ENCODE measurements at regions not wholly inside any gene's neighbourhood (a gene's known extent, or its start where the extent isn't known, plus 50 kb on each side); places are given as distances from the start of the nearest gene placed in this dataset.
A peak's percentile ranks its signal among the peaks of the same experiment; 100 is the strongest.

DNA sequence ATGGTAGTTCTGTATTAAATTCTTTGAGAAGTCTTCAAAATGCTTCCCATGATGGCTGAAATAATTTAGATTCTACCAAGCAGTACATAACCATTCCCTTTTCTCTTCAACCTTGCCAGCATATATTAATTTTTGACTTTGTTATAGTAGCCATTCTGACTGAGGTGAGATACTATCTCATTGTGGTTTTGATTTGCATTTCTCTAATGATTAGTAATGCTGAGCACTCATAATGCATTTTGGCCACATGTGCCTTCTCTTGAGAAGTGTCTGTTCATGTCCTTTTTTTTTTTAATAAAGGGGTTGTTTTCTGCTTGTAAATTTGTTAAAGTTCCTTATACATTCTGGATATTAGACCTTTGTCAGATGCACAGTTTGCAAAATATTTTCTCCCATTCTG is 173.9 kb downstream of the CALCRL start:
- DNase-seq = no peak

DNA sequence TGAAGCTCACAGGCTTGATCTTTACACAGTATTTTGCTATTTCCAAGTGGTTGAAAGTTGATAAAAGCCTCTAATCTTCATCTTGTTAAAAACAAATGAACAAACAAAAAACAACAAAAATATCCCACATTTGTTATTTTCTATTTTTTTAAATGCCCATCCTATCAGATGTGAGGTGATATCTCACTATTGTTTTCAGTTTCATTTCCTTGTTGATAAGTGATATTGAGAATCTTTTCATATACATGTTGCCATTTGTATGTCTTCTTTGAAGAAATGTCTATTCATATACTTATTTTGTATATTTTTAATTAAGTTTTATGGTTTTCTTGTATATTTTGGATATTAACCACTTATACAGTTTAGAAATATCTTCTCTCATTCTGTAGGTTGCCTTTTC is 175.8 kb downstream of the CALCRL start:
- no peak for DNase-seq

DNA sequence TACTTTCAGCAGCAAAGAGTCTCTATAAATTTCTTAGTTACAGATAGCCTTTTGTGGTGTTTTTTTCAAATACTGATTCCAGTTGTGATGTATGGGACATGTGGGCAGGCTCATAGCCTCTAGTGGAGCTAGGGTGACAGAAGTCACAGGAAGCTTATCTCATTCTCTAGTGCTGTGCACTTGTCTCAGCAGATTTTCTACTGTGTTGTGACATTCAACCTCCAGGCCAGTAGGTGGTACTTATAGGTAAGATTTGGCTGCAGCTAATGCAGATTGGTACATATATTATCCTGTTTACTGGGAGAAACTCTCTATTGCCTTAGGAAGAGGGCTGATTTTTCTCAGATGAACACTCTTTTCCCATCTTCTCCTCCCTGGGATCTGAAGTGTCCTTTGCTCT is 176.2 kb downstream of the CALCRL start:
- DNase-seq = no peak

DNA sequence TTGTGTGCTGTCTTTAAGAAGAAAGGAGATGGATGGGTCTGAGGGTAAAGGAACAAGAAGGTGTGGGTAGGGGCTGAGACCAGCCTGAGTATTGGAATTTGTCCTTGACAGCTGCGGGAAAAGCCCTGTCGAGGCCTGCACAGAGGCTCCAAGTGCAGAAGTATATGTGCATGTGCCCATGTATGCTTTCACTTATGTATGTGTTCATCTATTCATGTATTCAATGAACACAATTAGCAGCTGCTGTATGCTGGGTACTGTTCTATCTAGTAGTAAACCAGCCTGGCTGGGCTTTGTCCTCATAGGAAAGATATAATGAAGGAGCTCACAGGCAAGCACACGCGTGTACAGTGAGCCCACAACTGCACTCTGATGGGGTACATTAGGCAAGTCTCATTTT is 181.4 kb downstream of the CALCRL start:
- DNase-seq = no peak

DNA sequence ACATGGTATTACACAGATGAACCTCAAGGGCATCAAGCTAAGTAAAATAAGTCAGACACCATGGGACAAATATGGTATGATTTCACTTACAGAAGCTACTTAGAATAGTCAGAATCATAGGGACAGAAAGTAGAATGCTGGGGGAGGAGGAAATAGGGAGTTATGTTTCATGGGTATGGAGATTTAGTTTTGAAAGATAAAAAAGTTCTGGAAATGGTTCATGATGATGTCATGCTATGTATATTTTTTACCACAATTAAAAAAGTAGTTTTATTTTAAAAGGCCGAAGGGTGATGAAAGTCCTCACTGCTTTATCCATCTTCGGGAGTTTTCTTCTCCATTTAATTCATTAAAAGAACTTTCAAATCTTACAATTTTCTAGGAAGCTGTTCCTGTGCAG is 181.9 kb downstream of the CALCRL start:
- DNase-seq = no peak

DNA sequence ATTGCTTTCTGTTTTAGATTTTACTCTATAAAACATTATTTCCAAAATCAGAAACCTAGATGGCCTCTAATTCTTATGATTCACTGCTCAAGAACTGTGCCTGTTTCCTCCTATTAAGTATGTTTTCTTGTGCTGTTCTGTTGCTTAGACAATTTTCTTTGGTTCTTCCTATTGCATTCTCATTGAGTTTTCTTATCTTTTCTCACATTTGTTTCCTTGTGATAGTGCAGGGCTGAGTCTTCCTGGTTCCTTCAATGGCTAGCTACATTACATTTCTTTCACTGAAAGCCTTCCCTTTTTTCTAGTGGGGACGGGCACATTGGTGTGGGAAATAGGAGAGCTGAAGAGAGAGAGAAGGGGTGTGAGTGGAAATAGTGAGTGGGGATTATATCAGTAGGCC is 183.4 kb downstream of the CALCRL start:
- no peak for DNase-seq

DNA sequence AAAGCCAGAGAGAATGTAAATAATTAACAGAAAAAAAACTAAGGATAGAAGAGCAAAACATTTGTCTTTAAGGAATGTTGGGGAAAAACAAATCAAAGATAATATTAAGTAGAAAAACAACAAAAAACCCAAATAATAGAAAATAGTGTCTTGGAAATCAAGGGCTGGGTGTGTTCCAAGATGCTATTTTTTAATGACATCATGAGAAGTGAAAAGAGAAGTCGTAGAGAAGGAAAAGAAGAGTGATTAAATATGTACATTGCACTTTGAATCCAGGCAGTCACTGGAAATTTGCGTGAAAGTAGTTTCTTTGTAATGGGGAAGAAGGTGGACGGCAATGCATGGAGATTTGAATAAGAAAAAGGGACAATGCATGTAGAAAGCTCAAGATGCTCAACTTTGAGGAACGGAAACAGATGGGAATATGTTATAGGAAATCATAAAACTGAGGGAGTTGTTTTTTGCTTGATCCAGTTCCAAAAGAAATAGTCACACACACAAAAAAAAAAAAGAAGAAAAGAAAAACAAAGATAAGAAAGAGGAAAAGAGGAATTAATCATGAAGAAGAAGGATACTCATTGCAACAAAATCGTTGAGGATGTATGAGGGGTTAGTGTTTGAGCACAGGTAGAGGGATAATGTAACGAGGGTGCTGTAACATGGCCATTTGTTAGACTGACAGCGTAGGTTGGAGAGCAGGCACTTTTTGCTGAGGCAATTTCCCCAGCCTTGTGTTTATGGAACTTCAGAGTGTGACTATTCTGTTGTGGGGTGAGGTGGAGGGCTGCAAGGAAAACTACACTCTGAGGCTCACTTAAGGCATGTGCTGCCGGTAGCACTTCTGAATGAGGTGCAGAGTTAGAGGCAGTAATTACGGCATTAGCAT is 184.1 kb downstream of the CALCRL start:
- DNase-seq = no peak

DNA sequence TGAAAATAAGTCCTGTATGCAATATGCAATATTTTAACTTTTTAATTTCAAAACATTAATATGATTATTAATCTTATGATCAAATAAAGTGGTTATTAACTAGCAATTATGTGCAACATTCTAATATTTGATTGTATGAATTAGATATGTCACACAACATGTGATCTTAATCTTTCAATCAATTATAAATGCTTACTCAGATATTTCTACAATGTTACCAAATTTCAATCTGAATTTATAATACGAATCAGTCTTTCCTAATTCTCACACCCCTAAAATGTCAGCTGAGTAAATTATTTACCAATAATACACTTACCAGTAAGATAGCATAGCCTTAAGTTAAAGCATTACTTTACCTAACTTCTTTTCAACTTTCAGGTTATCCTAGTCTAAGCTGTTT is 186.3 kb downstream of the CALCRL start:
- DNase-seq = no peak

DNA sequence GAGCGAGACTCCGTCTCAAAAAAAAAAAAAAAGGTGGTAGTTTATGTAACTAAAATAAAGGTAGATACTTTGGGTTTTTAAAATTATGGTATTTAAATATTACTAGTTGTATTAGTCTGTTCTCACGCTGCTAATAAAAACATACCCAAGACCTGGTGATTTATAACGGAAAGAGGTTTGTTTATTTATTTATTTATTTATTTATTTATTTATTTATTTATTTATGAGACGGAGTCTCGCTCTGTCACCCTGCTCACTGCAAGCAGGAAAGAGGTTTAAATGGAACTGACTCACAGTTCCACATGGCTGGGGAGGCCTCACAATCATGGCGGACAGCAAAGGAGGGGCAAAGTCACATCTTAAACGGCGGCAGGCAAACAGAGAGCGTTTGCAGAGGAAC is 196.0 kb downstream of the CALCRL start:
- DNase-seq = no peak

DNA sequence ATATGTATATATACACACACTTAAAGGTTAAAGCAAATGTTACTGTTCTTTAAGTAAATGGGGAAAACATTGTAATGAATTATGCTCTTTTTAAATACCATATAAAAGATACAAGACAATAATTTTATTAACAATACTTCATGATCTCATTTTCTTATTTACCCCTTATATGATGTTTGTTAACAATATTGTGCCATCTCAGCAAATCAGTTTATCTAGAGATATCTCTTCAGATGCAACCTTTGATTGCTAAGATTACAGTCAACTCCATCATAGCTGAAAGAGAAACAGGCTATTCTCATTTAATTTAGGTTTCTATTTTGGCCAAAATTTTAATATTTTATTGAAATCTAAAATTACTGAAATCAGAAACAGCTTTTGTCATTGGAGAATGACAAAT is 197.9 kb downstream of the CALCRL start:
- DNase-seq = no peak

DNA sequence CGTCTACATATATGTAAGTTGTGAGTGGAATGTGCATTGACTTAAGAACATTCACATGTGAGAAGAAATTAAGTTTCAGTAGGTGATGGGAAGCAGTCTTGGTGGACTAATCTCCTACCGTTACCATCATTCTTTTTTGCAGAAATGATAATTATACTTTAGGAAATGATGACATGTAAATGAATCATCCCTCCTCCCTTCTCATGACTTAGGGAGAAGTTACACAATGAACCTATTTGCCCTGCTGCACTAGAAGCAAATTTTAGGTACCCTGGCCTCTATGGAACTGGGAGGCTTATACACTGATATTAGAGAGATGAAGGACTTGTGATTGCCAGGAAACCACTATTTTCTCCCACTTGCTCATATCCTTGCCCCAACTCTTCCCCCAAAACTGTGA is 214.2 kb downstream of the CALCRL start:
- DNase-seq = no peak

DNA sequence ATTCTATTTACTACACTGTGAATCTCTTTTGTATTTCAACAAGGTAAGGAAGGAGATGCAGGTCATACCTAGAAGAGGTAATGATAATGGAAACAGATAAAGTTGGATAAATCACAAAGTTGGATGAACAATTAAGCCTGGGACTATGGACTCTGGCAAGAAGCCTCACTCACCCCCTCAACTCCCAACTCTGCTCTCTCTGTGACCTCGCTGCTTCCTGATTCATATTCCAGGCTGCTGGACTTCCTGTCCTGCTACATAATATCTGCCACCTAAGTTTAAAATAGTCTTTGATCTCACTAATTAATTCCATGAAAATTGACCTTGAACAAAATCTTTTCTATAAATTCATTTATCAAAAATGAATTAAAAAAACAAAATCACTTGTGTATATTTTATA is 215.3 kb downstream of the CALCRL start:
- DNase-seq = no peak

DNA sequence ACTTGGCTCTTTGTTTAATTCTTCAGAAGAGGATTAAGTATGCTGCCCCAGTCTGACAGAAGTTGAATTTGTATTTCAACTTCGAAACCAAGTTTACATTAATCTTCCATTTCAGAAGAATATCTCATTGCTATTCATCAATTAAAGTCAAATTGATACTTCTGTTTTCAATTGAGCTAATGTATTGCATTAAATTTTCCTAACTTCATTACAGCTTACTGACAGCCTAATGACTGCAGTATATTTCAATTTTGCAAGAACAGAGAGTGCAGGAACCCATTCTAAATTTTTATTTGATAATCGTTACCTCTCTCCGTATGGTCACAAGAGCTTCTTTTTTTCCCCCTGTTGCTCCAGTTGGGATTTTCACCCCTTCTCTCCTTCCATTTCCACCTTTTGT is 218.0 kb downstream of the CALCRL start:
- no peak for DNase-seq

DNA sequence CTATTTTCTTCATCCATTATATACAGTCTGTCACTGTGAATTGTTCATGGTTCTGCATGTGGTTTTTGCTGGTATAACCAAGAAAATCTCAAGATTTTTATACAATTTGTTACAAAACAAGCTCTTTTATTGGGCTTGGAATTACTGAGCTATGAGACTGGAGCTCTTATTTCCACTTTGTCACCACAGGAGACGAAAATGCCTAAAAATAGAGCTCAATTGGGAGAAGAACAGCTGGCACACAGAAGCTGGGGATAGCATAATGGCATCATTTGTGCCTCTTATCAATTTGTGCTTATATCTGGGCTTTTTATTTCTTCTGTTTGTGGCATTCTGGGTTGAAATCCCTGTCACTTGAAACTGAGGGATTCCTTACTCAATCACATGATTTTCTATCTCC is 219.1 kb downstream of the CALCRL start:
- DNase-seq = no peak

DNA sequence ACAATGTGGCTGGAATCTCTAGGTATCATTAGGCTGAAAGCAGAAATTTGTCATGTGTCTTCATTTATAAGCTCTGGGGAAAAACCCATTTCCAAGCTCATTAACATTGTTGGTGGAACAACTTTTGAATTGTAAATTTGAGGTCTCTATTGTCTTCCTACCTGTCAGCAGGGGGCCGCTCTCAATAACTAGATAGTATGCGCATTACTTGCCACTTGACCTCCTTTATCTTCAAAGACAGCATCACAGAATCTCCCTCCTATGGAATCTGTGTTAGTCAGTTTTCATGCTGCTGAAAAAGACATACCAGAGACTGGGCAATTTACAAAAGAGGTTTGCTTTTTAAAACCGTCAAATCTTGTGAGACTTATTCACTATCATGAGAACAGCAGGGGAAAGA is 223.1 kb downstream of the CALCRL start:
- DNase-seq = no peak

DNA sequence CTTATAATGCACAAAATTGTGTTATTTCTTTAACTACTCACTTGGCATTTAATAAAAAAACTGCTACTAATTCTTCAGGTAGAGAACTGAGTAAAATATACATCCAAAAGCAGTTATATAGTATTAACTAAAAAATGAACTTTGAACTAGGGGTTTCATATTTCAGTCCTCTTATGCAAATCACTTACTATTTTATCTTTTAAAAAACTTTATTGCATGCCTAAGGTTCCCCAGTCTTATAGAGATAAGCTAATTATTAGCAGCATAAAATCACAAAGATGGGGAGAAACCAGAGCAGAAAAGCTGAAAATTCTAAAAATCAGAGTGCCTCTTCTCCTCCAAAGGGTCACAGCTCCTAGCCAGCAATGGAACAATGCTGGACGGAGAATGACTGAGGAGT is 228.0 kb downstream of the CALCRL start:
- DNase-seq = no peak

DNA sequence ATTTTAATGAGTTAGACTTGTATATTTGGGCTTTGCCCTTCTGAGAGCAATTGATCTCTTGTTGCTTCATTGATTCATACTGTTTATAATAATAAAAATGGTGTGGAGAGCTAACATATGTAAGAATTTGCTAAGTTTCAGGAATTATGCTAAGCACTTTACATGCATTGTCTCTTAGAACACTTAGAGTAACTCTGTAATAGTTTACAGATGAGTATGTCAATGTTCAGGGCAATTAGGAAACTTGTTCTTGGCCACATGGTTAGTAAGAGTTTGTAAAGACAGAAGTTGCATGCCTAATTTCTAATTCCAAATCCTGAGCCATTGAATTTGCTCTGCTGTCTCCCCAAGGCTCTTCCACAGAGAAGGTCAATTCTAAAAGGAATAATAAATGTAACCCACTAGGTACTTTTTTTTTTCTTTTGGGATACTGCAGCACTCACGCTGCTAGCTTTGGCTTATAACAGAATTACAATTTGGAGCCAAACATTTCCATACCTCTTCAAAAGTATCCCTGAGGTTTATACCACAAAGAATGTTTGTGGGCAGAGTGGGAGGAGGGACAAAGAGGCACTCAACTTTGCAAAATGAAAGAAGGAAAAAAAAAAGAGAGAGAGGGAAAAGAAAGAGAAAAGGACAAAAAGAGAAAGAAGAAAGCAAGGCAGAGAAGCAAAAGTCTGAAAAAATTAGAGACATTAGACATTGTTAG is 232.4 kb downstream of the CALCRL start:
- peak; percentile 66 for DNase-seq

DNA sequence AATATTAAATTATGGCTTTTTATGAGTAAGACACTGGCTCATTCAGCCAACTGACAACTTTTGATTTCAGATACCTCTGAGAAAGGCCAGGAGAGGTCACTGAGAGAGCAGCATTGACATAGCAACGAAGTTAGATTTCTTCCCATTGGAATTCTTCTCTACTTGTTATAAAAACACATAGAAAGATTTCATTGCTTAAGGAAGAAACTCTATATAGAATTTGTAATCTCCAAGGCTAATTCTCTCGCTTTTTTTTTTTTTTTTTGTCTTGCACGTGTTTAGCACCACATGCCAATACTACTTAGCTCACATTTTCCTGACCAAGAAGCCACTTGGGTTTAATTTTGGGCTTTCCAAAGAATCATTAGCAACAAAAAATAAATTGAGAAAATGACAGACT is 233.7 kb downstream of the CALCRL start:
- DNase-seq = no peak

DNA sequence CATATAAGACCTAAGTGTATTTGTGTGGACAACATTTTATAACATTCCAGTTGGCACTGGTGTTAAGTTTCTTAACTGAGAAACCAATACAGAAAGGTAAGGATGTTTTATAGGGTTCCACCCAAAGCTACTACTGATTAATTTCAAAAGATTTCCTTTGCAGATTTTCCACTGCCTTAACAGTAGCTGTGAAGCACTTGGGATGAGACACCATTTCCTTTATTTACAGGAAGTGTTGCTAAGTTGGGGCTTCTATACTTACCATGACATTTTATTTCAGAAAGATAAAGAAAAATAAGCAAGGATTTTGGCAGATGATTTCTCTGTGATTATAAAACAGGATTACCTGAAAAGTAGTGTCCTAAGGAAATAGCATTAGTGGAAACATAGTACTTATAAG is 234.3 kb downstream of the CALCRL start:
- no peak for DNase-seq

DNA sequence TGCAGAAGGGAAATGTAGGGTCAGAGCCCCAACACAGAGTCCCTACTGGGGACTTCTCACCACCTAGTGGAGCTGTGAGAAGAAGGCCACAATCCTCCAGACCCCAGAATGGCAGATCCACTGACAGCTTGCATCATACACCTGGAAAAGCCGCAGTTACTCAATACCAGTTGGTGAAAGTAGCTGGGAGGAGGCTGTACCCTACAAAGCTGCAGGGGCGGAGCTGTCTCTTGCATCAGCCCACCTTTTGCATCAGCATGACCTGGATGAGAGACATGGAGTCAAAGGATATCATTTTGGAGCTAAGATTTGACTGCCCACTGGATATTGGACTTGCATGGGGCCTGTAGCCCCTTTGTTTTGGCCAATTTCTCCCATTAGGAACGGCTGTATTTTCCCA is 237.3 kb downstream of the CALCRL start:
- DNase-seq = no peak

DNA sequence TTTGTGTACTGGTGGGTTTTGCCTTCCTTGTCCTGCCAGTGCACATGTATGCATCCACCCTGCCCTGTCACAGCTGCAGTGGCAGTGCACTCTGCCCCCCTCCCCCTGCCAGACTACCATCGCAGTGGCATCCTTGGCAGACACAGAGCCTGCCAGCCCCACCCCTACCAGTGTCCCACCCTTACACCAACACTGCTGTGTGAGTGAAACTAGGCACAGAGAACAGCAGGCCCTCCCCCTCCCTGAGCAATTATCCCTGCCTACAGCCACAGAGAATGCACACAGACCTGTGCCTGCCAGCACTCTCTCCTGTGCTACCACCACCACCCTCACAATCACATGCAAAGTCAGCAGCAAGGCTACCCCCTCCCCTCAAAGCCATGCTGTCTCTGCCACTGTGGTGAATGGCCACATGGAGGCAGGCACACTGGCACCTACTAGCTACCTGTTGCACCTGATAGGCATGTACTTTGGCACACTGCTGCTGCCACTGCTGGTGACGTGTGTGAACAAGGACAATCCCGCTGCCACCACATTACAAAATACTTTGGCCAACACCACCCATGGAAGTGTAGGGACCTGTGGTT is 239.8 kb downstream of the CALCRL start:
- no peak for DNase-seq

DNA sequence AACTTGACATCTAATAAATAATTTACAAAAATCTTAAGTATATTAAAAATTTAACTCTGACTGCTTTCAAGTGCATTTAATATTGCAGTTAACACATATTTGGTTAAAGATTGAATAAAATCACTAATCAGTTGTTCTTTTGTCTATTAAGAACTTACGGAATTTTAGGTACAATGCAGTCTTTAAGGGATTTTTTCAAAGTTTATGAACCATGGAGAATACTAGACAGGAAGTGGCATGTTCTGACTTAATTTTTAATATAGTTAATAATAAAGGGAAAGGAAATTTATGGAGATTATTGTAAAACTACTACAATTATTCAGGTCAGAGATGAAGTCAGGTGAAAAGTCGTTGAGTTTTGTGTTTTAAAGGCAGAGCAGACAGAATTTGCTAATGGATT is 240.9 kb downstream of the CALCRL start:
- DNase-seq = no peak

DNA sequence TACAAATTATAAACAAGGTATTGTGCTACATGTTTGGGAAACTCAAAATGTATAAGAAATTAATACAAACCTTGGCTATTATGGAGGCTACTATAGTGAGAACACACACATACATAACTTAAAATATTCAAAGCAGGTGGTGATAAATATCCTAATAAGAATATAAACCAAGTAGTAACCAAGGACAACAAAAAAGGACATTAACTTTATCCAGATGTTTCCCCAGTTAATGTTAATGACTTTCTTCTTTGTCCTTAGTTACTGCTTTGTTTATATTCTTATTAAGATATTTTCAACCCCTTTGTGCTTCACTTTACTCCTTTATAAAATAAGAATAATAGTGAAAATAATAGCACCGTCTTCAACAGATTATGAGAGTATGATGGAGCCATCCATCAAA is 241.6 kb downstream of the CALCRL start:
- no peak for DNase-seq

DNA sequence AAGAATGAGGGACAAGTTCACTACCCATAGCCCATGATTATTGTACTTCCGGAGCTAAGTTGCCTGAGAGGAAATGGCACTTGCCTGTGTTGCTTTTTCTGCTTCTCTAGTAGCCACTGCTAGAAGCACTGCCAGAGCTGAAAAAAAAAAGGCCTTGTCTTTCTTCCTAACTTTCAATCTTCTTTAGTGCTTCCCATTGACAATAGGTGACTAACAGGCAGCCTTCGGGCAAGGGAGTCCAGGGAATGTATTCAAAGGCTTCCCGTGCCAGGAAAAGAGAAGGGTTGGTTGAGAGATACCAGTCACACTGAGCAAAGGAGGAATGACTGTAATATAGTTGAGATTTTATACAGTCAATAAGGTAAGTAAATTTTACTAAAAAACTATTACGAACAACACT is 242.0 kb downstream of the CALCRL start:
- no peak for DNase-seq
